GM23338 (cell line): ENCODE measurements at regions not wholly inside any gene's neighbourhood (a gene's known extent, or its start where the extent isn't known, plus 50 kb on each side); places are given as distances from the start of the nearest gene placed in this dataset.

Experiments
- ATAC-seq: fragments of 200-7000 bp; cut with Tn5 transposase; 3 replicates; pipeline ENCODE4 v1.9.1; 2020
- DNase-seq: peaks from one replicate; pipeline ENCODE4 v3.0.0-alpha.2; 2015; ENCODE audit warnings: low spot score
- H2AFZ ChIP-seq: fragments of 200-600 bp; sonication (generic); 2 replicates; pipeline ENCODE4 v1.8.0; 2016; ENCODE audit warnings: antibody characterized with exemption, mild to moderate bottlenecking, moderate library complexity
- H3F3A ChIP-seq: fragments of 200-600 bp; sonication (generic); replicated peaks from 2 replicates; pipeline ENCODE4 v1.8.0; 2017; ENCODE audit warnings: antibody characterized with exemption, mixed run types, low read depth
- H3K27ac ChIP-seq: fragments of 200-600 bp; sonication (generic); 2 replicates; pipeline ENCODE4 v1.6.1; 2016; ENCODE audit warnings: low read depth
- H3K27me3 ChIP-seq: fragments of 200-600 bp; sonication (generic); 2 replicates; pipeline ENCODE4 v1.8.0; 2016; ENCODE audit warnings: mild to moderate bottlenecking, mixed run types, moderate library complexity; ENCODE audit not compliant: insufficient read depth
- H3K36me3 ChIP-seq: fragments of 200-600 bp; sonication (generic); 2 replicates; pipeline ENCODE4 v1.8.0; 2016; ENCODE audit warnings: mild to moderate bottlenecking; ENCODE audit not compliant: insufficient read depth
- H3K4me1 ChIP-seq: fragments of 200-600 bp; sonication (generic); 2 replicates; pipeline ENCODE4 v1.8.0; 2016; ENCODE audit warnings: mild to moderate bottlenecking, moderate library complexity; ENCODE audit not compliant: insufficient read depth
- H3K4me2 ChIP-seq: fragments of 200-600 bp; sonication (generic); 2 replicates; pipeline ENCODE4 v1.7.1; 2017; ENCODE audit warnings: mixed run types
- H3K4me3 ChIP-seq: fragments of 200-600 bp; sonication (generic); 2 replicates; pipeline ENCODE4 v1.6.1; 2016; ENCODE audit warnings: mixed run types
- H3K79me2 ChIP-seq: fragments of 200-600 bp; sonication (generic); replicated peaks from 2 replicates; pipeline ENCODE4 v1.8.0; 2017; ENCODE audit warnings: mild to moderate bottlenecking; ENCODE audit not compliant: insufficient read depth
- H3K9me2 ChIP-seq: fragments of 200-600 bp; sonication (generic); 2 replicates; pipeline ENCODE4 v1.8.0; 2017; ENCODE audit not compliant: insufficient read depth
- H4K20me1 ChIP-seq: fragments of 200-600 bp; sonication (generic); replicated peaks from 2 replicates; pipeline ENCODE4 v1.8.0; 2017; ENCODE audit warnings: mild to moderate bottlenecking; ENCODE audit not compliant: insufficient read depth
- H3K27ac Mint-ChIP-seq: 2 replicates; pipeline ENCODE4 v1.8.0; 2020; ENCODE audit warnings: inconsistent platforms, mild to moderate bottlenecking, moderate library complexity, mixed read lengths
- H3K27me3 Mint-ChIP-seq: 3 replicates; pipeline ENCODE4 v1.8.0; 2022; ENCODE audit warnings: low read depth, mild to moderate bottlenecking, moderate library complexity, mixed read lengths, inconsistent platforms; ENCODE audit not compliant: insufficient read depth, poor library complexity
- H3K36me3 Mint-ChIP-seq: 3 replicates; pipeline ENCODE4 v1.8.0; 2021; ENCODE audit warnings: low read depth, mild to moderate bottlenecking, inconsistent platforms, moderate library complexity, mixed read lengths
- H3K4me1 Mint-ChIP-seq: 3 replicates; pipeline ENCODE4 v1.8.0; 2020; ENCODE audit warnings: mild to moderate bottlenecking, inconsistent platforms, mixed read lengths
- H3K4me3 Mint-ChIP-seq: 3 replicates; pipeline ENCODE4 v1.8.0; 2021; ENCODE audit warnings: moderate library complexity, mild to moderate bottlenecking, inconsistent platforms, mixed read lengths
- H3K9me3 Mint-ChIP-seq: 3 replicates; pipeline ENCODE4 v1.8.0; 2020; ENCODE audit warnings: moderate library complexity, mild to moderate bottlenecking, inconsistent platforms, mixed read lengths
- JUNB ChIP-seq: IDR thresholded peaks from one replicate; pipeline ENCODE4 v1.6.1; 2016; ENCODE audit warnings: antibody characterized with exemption; ENCODE audit not compliant: unreplicated experiment
- NANOG ChIP-seq: IDR thresholded peaks from 2 replicates; pipeline ENCODE4 v1.6.1; 2016; ENCODE audit warnings: antibody characterized with exemption, borderline replicate concordance
- STAT1 ChIP-seq: IDR thresholded peaks from one replicate; pipeline ENCODE4 v1.6.1; 2016; ENCODE audit warnings: antibody characterized with exemption; ENCODE audit not compliant: unreplicated experiment
- ZNF331 ChIP-seq: fragments of 250-450 bp; sonication (Bioruptor Pico); IDR thresholded peaks from 2 replicates; pipeline ENCODE4 v1.5.0; 2020; ENCODE audit warnings: low read depth, mild to moderate bottlenecking, moderate library complexity
- TF ChIP-seq, protein P1 (sequence below): fragments of 250-450 bp; sonication (Bioruptor Pico); IDR thresholded peaks from 2 replicates; pipeline ENCODE4 v1.5.0; 2020; ENCODE audit warnings: mild to moderate bottlenecking, moderate library complexity
- TF ChIP-seq, protein P2 (sequence below), 2 experiments: fragments of 200-600 bp in 1 of 2; sonication (generic) in 1 of 2; conservative IDR thresholded peaks; 2 replicates each; pipeline versions ENCODE4 v1.5.1 to v1.6.1; 2016 to 2017; ENCODE audit warnings: antibody characterized with exemption in 2 of 2, low read depth in 2 of 2, mild to moderate bottlenecking in 2 of 2, moderate library complexity in 1 of 2

DNA sequence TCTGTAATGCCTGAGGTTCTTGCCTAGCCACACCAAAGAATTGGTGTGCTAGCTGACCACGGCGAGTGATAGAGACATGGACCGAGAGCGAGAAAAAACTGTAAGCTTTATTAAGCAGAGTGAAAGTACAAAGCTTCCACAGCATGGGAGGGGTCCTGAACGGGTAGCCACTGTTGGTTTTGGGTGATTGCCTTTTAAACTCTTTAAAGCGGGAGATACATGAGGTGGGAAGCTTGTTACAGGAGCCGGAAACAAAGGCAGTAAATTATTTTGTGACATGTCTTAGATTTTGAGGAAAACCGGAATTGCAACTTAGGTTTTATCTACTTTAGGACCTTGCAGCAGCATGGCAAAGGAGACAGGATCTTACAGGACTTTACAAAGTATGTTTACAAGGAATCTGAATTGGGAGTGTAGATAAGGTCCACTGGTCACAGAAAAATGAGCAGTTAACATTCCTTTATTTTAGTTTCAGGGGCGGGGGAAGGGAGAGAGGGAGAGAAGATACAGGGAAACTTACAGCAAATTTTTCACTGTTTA lies 252.7 kb upstream of the MBL2 start:
- Histone ChIP-seq H3K4me1 (peaks cover 35% of the 10 kb centered on the region), H3K4me3 (no peak overlapping the region), H3K4me2 (no peak overlapping the region), H3K27ac (no peak overlapping the region), H3K9me2 (peaks cover 10% of the 10 kb centered on the region), H2AFZ (peak overlapping the region; percentile 9; the same call in 1 of the 2 replicates), H4K20me1 (no peaks in the 10 kb centered on the region), H3F3A (no peaks in the 10 kb centered on the region), H3K27me3 (no peaks in the 10 kb centered on the region), H3K36me3 (no peaks in the 10 kb centered on the region), H3K79me2 (no peaks in the 10 kb centered on the region)
- DNase-seq (peak; percentile 21), ATAC-seq (no peak)
- TF ChIP-seq JUNB (no peak), STAT1 (no peak), ZNF331 (no peak), NANOG (no peak)
- TF ChIP-seq, protein P1, sequence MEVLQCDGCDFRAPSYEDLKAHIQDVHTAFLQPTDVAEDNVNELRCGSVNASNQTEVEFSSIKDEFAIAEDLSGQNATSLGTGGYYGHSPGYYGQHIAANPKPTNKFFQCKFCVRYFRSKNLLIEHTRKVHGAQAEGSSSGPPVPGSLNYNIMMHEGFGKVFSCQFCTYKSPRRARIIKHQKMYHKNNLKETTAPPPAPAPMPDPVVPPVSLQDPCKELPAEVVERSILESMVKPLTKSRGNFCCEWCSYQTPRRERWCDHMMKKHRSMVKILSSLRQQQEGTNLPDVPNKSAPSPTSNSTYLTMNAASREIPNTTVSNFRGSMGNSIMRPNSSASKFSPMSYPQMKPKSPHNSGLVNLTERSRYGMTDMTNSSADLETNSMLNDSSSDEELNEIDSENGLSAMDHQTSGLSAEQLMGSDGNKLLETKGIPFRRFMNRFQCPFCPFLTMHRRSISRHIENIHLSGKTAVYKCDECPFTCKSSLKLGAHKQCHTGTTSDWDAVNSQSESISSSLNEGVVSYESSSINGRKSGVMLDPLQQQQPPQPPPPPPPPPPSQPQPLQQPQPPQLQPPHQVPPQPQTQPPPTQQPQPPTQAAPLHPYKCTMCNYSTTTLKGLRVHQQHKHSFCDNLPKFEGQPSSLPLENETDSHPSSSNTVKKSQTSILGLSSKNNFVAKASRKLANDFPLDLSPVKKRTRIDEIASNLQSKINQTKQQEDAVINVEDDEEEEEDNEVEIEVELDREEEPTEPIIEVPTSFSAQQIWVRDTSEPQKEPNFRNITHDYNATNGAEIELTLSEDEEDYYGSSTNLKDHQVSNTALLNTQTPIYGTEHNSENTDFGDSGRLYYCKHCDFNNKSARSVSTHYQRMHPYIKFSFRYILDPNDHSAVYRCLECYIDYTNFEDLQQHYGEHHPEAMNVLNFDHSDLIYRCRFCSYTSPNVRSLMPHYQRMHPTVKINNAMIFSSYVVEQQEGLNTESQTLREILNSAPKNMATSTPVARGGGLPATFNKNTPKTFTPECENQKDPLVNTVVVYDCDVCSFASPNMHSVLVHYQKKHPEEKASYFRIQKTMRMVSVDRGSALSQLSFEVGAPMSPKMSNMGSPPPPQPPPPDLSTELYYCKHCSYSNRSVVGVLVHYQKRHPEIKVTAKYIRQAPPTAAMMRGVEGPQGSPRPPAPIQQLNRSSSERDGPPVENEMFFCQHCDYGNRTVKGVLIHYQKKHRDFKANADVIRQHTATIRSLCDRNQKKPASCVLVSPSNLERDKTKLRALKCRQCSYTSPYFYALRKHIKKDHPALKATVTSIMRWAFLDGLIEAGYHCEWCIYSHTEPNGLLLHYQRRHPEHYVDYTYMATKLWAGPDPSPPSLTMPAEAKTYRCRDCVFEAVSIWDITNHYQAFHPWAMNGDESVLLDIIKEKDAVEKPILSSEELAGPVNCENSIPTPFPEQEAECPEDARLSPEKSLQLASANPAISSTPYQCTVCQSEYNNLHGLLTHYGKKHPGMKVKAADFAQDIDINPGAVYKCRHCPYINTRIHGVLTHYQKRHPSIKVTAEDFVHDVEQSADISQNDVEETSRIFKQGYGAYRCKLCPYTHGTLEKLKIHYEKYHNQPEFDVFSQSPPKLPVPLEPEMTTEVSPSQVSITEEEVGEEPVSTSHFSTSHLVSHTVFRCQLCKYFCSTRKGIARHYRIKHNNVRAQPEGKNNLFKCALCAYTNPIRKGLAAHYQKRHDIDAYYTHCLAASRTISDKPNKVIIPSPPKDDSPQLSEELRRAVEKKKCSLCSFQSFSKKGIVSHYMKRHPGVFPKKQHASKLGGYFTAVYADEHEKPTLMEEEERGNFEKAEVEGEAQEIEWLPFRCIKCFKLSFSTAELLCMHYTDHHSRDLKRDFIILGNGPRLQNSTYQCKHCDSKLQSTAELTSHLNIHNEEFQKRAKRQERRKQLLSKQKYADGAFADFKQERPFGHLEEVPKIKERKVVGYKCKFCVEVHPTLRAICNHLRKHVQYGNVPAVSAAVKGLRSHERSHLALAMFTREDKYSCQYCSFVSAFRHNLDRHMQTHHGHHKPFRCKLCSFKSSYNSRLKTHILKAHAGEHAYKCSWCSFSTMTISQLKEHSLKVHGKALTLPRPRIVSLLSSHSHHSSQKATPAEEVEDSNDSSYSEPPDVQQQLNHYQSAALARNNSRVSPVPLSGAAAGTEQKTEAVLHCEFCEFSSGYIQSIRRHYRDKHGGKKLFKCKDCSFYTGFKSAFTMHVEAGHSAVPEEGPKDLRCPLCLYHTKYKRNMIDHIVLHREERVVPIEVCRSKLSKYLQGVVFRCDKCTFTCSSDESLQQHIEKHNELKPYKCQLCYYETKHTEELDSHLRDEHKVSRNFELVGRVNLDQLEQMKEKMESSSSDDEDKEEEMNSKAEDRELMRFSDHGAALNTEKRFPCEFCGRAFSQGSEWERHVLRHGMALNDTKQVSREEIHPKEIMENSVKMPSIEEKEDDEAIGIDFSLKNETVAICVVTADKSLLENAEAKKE (CRISPR knock-in tag), result no peak
- TF ChIP-seq, protein P2, sequence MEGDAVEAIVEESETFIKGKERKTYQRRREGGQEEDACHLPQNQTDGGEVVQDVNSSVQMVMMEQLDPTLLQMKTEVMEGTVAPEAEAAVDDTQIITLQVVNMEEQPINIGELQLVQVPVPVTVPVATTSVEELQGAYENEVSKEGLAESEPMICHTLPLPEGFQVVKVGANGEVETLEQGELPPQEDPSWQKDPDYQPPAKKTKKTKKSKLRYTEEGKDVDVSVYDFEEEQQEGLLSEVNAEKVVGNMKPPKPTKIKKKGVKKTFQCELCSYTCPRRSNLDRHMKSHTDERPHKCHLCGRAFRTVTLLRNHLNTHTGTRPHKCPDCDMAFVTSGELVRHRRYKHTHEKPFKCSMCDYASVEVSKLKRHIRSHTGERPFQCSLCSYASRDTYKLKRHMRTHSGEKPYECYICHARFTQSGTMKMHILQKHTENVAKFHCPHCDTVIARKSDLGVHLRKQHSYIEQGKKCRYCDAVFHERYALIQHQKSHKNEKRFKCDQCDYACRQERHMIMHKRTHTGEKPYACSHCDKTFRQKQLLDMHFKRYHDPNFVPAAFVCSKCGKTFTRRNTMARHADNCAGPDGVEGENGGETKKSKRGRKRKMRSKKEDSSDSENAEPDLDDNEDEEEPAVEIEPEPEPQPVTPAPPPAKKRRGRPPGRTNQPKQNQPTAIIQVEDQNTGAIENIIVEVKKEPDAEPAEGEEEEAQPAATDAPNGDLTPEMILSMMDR (conservative IDR thresholded peaks at IDR 0.05; ENCODE audit: low read depth in 2 of 2), result no peak
- peak overlapping the region; percentile 69; the same call in 1 of the 2 replicates for H3K27ac Mint-ChIP-seq
- H3K36me3 Mint-ChIP-seq, result peaks cover 32% of the 10 kb centered on the region
- no peaks in the 10 kb centered on the region for H3K27me3 Mint-ChIP-seq
- H3K9me3 Mint-ChIP-seq, result peaks cover 17% of the 10 kb centered on the region
- peaks cover 34% of the 10 kb centered on the region for H3K4me1 Mint-ChIP-seq
- no peak overlapping the region for H3K4me3 Mint-ChIP-seq
